Esophagus muscularis mucosa (tissue), 4 donors: ENCODE measurements at regions not wholly inside any gene's neighbourhood (a gene's known extent, or its start where the extent isn't known, plus 50 kb on each side); places are given as distances from the start of the nearest gene placed in this dataset.

Experiments
- DNase-seq: peaks from one replicate; pipeline ENCODE4 v3.0.0-alpha.2; 2017; ENCODE audit errors: extremely low spot score
- H3K27ac ChIP-seq, 4 donors: fragments of 200-600 bp; sonication (generic); replicated peaks in 1 of 4; 1 replicate in 3 of 4; 2 replicates in 1 of 4; pipeline ENCODE4 v1.5.1; 2016 to 2019; ENCODE audit warnings: mild to moderate bottlenecking in 1 of 4
- H3K27me3 ChIP-seq, 4 donors: fragments of 200-600 bp; sonication (generic); one replicate each; pipeline versions ENCODE4 v1.5.1 to v1.6.0; 2016 to 2019
- H3K36me3 ChIP-seq, 4 donors: fragments of 200-600 bp; sonication (generic); one replicate each; pipeline ENCODE4 v1.5.1; 2016 to 2019
- H3K4me1 ChIP-seq, 4 donors: fragments of 200-600 bp; sonication (generic); one replicate each; pipeline ENCODE4 v1.5.1; 2016 to 2019
- H3K4me3 ChIP-seq, 4 donors: fragments of 200-600 bp; sonication (generic); 1 replicate in 2 of 4; 2 replicates in 2 of 4; pipeline ENCODE4 v1.5.1; 2016 to 2019; ENCODE audit warnings: mild to moderate bottlenecking in 4 of 4, moderate library complexity in 1 of 4
- H3K9me3 ChIP-seq, 4 donors: fragments of 200-600 bp; sonication (generic); 1 replicate in 3 of 4; 2 replicates in 1 of 4; pipeline ENCODE4 v1.5.1; 2016 to 2019
- EP300 ChIP-seq: sonication (generic); formaldehyde crosslinking; IDR thresholded peaks from one replicate; pipeline ENCODE4 v1.6.1; 2017; ENCODE audit warnings: antibody characterized with exemption
- POLR2A ChIP-seq: fragments of 450-650 bp; IDR thresholded peaks from one replicate; pipeline ENCODE4 v1.6.1; 2017; ENCODE audit warnings: antibody characterized with exemption, moderate library complexity, mild to moderate bottlenecking, low read depth
- POLR2AphosphoS5 ChIP-seq, 2 donors: sonication (generic); formaldehyde crosslinking; IDR thresholded peaks; one replicate each; pipeline ENCODE4 v1.6.1; 2017; ENCODE audit warnings: antibody characterized with exemption in 2 of 2
- WGBS: methylation state at CpG from one replicate; pipeline ENCODE4 v1.1.5; 2018; 5-methylcytosine and 5-hydroxymethylcytosine counted together
- intact Hi-C: fragments of 100-400 bp; cut with DNase I; formaldehyde crosslinking; loops from one replicate; pipeline ENCODE4 v1.15.1; 2023
- TF ChIP-seq, protein P1 (sequence below), 3 experiments: fragments of 200-600 bp in 2 of 3; fragments of 450-650 bp in 1 of 3; sonication (generic) in 2 of 3; IDR thresholded peaks; one replicate each; pipeline ENCODE4 v1.5.1; 2017 to 2019; ENCODE audit warnings: antibody characterized with exemption in 3 of 3, mild to moderate bottlenecking in 2 of 3, moderate library complexity in 1 of 3

DNA sequence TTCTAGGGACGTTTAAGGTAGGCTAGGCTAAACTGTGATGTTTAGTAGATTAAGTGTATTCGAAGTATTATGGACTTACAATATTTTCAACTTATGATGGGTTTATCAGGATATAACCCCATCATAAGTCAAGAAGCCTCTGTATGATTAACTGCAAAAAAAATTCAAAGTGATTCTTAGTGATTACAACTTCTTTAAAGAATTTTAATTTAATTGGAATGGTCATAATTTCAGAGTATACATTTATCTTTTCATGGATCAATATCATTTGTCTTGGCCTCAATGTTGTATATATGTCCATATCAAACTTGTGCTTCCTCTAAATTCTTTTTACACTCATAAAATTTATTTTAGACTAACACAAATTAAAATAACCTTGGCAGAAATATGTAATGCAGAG, 183.3 kb upstream of the LRP1B start:
- H3K27ac ChIP-seq: no peak overlapping the region
- no peaks in the 10 kb centered on the region for H3K9me3 ChIP-seq
- H3K36me3 ChIP-seq: no peaks in the 10 kb centered on the region
- 71% methylated on average over 2 of the region's 2 CpGs for WGBS
- no peaks in the 10 kb centered on the region for H3K27me3 ChIP-seq
- H3K4me3 ChIP-seq: no peak overlapping the region
- DNase-seq: no peak
- H3K4me1 ChIP-seq: no peaks in the 10 kb centered on the region
- TF ChIP-seq, protein P1, sequence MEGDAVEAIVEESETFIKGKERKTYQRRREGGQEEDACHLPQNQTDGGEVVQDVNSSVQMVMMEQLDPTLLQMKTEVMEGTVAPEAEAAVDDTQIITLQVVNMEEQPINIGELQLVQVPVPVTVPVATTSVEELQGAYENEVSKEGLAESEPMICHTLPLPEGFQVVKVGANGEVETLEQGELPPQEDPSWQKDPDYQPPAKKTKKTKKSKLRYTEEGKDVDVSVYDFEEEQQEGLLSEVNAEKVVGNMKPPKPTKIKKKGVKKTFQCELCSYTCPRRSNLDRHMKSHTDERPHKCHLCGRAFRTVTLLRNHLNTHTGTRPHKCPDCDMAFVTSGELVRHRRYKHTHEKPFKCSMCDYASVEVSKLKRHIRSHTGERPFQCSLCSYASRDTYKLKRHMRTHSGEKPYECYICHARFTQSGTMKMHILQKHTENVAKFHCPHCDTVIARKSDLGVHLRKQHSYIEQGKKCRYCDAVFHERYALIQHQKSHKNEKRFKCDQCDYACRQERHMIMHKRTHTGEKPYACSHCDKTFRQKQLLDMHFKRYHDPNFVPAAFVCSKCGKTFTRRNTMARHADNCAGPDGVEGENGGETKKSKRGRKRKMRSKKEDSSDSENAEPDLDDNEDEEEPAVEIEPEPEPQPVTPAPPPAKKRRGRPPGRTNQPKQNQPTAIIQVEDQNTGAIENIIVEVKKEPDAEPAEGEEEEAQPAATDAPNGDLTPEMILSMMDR (IDR thresholded peaks at IDR 0.05): no peak
- TF ChIP-seq POLR2AphosphoS5 (IDR thresholded peaks at IDR 0.05): no peak
- no peak for TF ChIP-seq POLR2A
- TF ChIP-seq EP300: no peak
- intact Hi-C loops: no loop called here

DNA sequence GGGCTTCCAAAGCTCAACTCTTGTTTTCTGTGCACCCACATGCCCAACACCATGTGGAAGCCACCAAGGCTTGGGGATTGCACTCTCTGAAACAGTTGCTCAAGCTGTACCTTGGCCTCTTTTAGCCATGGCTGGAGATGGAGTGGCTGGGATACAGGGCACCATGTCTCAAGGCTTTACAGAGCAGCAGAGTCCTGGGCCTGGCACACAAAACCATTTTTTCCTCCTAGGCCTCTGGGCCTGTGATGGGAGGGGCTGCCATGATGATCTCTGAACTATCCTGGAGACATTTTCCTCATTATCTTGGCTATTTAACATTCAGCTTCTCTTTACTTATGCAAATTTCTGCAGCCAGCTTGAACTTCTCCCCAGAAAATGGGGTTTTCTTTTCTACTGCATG, 179.7 kb upstream of the LRP1B start:
- intact Hi-C loops: no loop called here
- H3K36me3 ChIP-seq: no peaks in the 10 kb centered on the region
- H3K4me3 ChIP-seq: no peak overlapping the region
- H3K9me3 ChIP-seq: no peaks in the 10 kb centered on the region
- no peak for DNase-seq
- H3K27ac ChIP-seq: no peak overlapping the region
- no peaks in the 10 kb centered on the region for H3K27me3 ChIP-seq
- no peaks in the 10 kb centered on the region for H3K4me1 ChIP-seq
- TF ChIP-seq POLR2A: no peak
- no peak for TF ChIP-seq POLR2AphosphoS5 (IDR thresholded peaks at IDR 0.05)
- TF ChIP-seq, protein P1 (IDR thresholded peaks at IDR 0.05): no peak
- TF ChIP-seq EP300: no peak

DNA sequence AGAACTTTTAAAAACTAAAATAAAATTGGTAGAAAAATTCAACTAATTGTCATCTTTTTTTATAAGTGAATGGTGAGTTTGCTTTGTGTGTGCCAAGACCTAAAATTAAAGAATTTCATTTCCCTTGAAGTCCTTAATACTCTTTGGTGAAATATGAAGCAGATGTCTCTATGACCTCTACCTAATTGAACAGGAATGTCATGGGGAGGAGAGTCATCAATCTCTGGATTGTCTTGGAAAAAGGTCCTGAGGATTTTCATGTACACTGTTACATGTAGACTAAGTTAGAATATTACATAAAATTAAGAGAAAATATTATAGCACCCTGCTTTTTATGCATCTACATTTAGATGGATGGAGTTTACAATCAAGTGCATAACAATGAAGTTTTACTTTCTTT, 177.9 kb upstream of the LRP1B start:
- TF ChIP-seq POLR2A (no peak), POLR2AphosphoS5 (IDR thresholded peaks at IDR 0.05) (no peak), EP300 (no peak)
- TF ChIP-seq, protein P1 (IDR thresholded peaks at IDR 0.05): no peak
- Histone ChIP-seq H3K4me3 (no peak overlapping the region), H3K36me3 (no peaks in the 10 kb centered on the region), H3K4me1 (no peaks in the 10 kb centered on the region), H3K27me3 (no peaks in the 10 kb centered on the region), H3K27ac (no peak overlapping the region), H3K9me3 (no peaks in the 10 kb centered on the region)
- intact Hi-C loops: no loop called here
- DNase-seq: no peak

DNA sequence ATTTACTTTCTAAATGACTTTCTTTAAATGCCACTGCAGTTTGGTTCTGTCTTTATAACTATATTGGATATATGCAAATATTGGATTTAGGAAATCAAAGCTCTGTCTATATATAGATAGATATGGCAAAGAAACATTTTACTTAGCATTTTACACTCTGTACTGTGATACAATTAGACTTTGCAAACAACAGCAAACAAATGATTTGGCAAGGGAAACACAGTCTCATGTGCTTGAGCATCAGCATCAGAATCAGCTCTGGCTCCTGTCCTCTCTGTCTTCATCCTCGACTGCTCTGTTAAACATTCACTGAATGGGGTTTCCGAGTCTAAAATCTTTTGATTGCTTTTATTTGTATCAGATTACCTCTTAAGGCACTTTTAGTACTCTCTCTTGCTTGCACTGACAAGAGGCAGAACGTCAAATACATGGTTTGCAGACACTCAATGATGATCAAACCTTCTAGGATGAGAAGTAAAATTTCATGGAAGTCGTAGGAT, 176.8 kb upstream of the LRP1B start:
- Histone ChIP-seq H3K36me3 (no peaks in the 10 kb centered on the region), H3K27me3 (no peaks in the 10 kb centered on the region), H3K4me3 (no peak overlapping the region), H3K4me1 (no peaks in the 10 kb centered on the region), H3K27ac (no peak overlapping the region), H3K9me3 (no peaks in the 10 kb centered on the region)
- TF ChIP-seq POLR2A (no peak), POLR2AphosphoS5 (IDR thresholded peaks at IDR 0.05) (no peak), EP300 (no peak)
- TF ChIP-seq, protein P1 (IDR thresholded peaks at IDR 0.05): no peak
- DNase-seq: no peak
- WGBS: 62% methylated on average over 4 of the region's 4 CpGs
- intact Hi-C loops: no loop called here

DNA sequence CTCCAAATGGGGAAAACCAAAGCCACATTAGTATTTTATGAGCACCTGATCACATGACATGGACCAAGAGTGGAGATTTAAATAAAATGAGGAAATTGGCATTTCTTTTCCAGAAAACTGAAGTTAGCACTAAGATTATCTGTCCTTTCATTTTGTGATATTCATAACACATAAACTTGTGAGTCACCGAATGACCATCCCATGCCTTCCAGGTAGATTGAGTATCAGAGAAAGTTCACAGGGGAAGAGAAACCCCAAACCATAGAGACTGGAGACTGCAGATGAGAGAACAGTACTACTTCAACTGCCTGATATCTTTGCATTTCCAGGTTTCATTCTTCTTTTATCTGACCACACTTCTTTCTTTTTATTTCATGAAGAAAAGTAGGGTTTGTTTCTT, 176.3 kb upstream of the LRP1B start:
- Histone ChIP-seq H3K4me1 (no peaks in the 10 kb centered on the region), H3K9me3 (no peaks in the 10 kb centered on the region), H3K4me3 (no peak overlapping the region), H3K36me3 (no peaks in the 10 kb centered on the region), H3K27me3 (no peaks in the 10 kb centered on the region), H3K27ac (no peak overlapping the region)
- WGBS: 80% methylated on average over 1 of the region's 1 CpG
- DNase-seq: no peak
- TF ChIP-seq, protein P1 (IDR thresholded peaks at IDR 0.05): no peak
- TF ChIP-seq POLR2AphosphoS5 (IDR thresholded peaks at IDR 0.05) (no peak), EP300 (no peak), POLR2A (no peak)
- intact Hi-C loops: no loop called here
